ENCODE measurements at regions not wholly inside any gene's neighbourhood (a gene's known extent, or its start where the extent isn't known, plus 50 kb on each side); places are given as distances from the start of the nearest gene placed in this dataset.

GRCh38 chr3:88321363-88322050 is 171.7 kb downstream of the C3orf38 start:
- TF ChIP-seq, protein P1, sequence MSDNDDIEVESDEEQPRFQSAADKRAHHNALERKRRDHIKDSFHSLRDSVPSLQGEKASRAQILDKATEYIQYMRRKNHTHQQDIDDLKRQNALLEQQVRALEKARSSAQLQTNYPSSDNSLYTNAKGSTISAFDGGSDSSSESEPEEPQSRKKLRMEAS (IDR thresholded peaks at IDR 0.05), result no peak
- TF ChIP-seq YY1 (IDR thresholded peaks at IDR 0.05; ENCODE audit: low read depth), result no peak
- no peak for TF ChIP-seq CREB1 (IDR thresholded peaks at IDR 0.05; ENCODE audit: low read depth)
- TF ChIP-seq ZBTB7A (IDR thresholded peaks at IDR 0.05; ENCODE audit: low read depth), result no peak
- no peak for TF ChIP-seq RAD21 (IDR thresholded peaks at IDR 0.05; ENCODE audit: low read depth)
- no peak for TF ChIP-seq EP300 (IDR thresholded peaks at IDR 0.05; ENCODE audit: borderline replicate concordance)
- TF ChIP-seq CEBPB (IDR thresholded peaks at IDR 0.05), result no peak
- TF ChIP-seq FOXM1 (IDR thresholded peaks at IDR 0.05; ENCODE audit: borderline replicate concordance, low read depth), result no peak
- no peak for TF ChIP-seq TEAD4 (IDR thresholded peaks at IDR 0.05)
- TF ChIP-seq, protein P2, sequence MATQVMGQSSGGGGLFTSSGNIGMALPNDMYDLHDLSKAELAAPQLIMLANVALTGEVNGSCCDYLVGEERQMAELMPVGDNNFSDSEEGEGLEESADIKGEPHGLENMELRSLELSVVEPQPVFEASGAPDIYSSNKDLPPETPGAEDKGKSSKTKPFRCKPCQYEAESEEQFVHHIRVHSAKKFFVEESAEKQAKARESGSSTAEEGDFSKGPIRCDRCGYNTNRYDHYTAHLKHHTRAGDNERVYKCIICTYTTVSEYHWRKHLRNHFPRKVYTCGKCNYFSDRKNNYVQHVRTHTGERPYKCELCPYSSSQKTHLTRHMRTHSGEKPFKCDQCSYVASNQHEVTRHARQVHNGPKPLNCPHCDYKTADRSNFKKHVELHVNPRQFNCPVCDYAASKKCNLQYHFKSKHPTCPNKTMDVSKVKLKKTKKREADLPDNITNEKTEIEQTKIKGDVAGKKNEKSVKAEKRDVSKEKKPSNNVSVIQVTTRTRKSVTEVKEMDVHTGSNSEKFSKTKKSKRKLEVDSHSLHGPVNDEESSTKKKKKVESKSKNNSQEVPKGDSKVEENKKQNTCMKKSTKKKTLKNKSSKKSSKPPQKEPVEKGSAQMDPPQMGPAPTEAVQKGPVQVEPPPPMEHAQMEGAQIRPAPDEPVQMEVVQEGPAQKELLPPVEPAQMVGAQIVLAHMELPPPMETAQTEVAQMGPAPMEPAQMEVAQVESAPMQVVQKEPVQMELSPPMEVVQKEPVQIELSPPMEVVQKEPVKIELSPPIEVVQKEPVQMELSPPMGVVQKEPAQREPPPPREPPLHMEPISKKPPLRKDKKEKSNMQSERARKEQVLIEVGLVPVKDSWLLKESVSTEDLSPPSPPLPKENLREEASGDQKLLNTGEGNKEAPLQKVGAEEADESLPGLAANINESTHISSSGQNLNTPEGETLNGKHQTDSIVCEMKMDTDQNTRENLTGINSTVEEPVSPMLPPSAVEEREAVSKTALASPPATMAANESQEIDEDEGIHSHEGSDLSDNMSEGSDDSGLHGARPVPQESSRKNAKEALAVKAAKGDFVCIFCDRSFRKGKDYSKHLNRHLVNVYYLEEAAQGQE (IDR thresholded peaks at IDR 0.05; ENCODE audit: low read depth), result no peak
- no peak for TF ChIP-seq EGR1 (IDR thresholded peaks at IDR 0.05)
- TF ChIP-seq, protein P3, sequence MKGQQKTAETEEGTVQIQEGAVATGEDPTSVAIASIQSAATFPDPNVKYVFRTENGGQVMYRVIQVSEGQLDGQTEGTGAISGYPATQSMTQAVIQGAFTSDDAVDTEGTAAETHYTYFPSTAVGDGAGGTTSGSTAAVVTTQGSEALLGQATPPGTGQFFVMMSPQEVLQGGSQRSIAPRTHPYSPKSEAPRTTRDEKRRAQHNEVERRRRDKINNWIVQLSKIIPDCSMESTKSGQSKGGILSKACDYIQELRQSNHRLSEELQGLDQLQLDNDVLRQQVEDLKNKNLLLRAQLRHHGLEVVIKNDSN (IDR thresholded peaks at IDR 0.05), result no peak
- TF ChIP-seq TCF12 (IDR thresholded peaks at IDR 0.05; ENCODE audit: low read depth), result no peak
- TF ChIP-seq TAF1 (IDR thresholded peaks at IDR 0.05; ENCODE audit: low read depth), result no peak
